Transverse colon (tissue), 4 donors: ENCODE measurements at regions not wholly inside any gene's neighbourhood (a gene's known extent, or its start where the extent isn't known, plus 50 kb on each side); places are given as distances from the start of the nearest gene placed in this dataset.

Source experiments
- DNase-seq: peaks from one replicate; pipeline ENCODE4 v3.0.0-alpha.2; 2019
- H3K27ac ChIP-seq, 4 donors: fragments of 200-600 bp; sonication (generic); 2 replicates each; pipeline ENCODE4 v1.5.1; 2016 to 2018; ENCODE audit warnings: inconsistent platforms in 4 of 4
- H3K27me3 ChIP-seq: fragments of 200-600 bp; sonication (generic); 2 replicates; pipeline ENCODE4 v1.5.1; 2017; ENCODE audit warnings: inconsistent platforms
- H3K36me3 ChIP-seq, 4 donors: fragments of 200-600 bp; sonication (generic); 2 replicates each; pipeline ENCODE4 v1.5.1; 2017 to 2019; ENCODE audit warnings: inconsistent platforms in 4 of 4
- H3K4me1 ChIP-seq, 4 donors: fragments of 200-600 bp; sonication (generic); 2 replicates each; pipeline ENCODE4 v1.5.1; 2017 to 2020; ENCODE audit warnings: inconsistent platforms in 4 of 4
- H3K4me3 ChIP-seq, 4 donors: fragments of 200-600 bp; sonication (generic); 1 replicate in 1 of 4; 2 replicates in 3 of 4; pipeline versions ENCODE4 v1.5.1 to v1.6.1; 2017 to 2019; ENCODE audit warnings: inconsistent platforms in 4 of 4
- H3K9me3 ChIP-seq, 2 donors: fragments of 200-600 bp; sonication (generic); 2 replicates each; pipeline ENCODE4 v1.5.1; 2017 to 2019; ENCODE audit warnings: inconsistent platforms in 2 of 2
- CTCF ChIP-seq, 5 experiments: fragments of 200-600 bp in 3 of 5; fragments of 450-650 bp in 2 of 5; sonication (generic) in 3 of 5; IDR thresholded peaks; 1 replicate in 2 of 5; 2 replicates in 3 of 5; pipeline ENCODE4 v1.5.1; 2016 to 2017; ENCODE audit warnings: antibody characterized with exemption in 5 of 5, inconsistent platforms in 3 of 5, mild to moderate bottlenecking in 2 of 5, moderate library complexity in 1 of 5
- EP300 ChIP-seq: sonication (generic); formaldehyde crosslinking; IDR thresholded peaks from one replicate; pipeline ENCODE4 v1.6.1; 2017; ENCODE audit warnings: antibody characterized with exemption, low read depth
- POLR2A ChIP-seq: fragments of 450-650 bp; IDR thresholded peaks from one replicate; pipeline ENCODE4 v1.6.1; 2016; ENCODE audit warnings: antibody characterized with exemption, mild to moderate bottlenecking, moderate library complexity
- POLR2AphosphoS5 ChIP-seq, 3 donors: sonication (generic); formaldehyde crosslinking; IDR thresholded peaks; one replicate each; pipeline ENCODE4 v1.6.1; 2016; ENCODE audit warnings: antibody characterized with exemption in 3 of 3
- WGBS, 2 donors: methylation state at CpG; one replicate each; pipeline ENCODE4 v1.1.5; 2018; ENCODE audit warnings: low coverage in 1 of 2; 5-methylcytosine and 5-hydroxymethylcytosine counted together
- in situ Hi-C, 4 donors: fragments of 200-750 bp; cut with MboI; loops; one replicate each; pipeline versions ENCODE4 v1.15.0 to v1.15.1; 2017; ENCODE audit warnings: low sequenced_read_pairs in 3 of 4, low pct_ligation_motif_present in 1 of 4, low pct_unique_long_range_greater_than_20kb in 1 of 4
- intact Hi-C: fragments of 100-400 bp; cut with DNase I; formaldehyde crosslinking; loops from one replicate; pipeline ENCODE4 v1.15.1; 2023; ENCODE audit warnings: low total_unique reads

- Histone ChIP-seq H3K4me3 (no peak overlapping the region), H3K36me3 (no peaks in the 10 kb centered on the region), H3K4me1 (no peaks in the 10 kb centered on the region), H3K27me3 (no peaks in the 10 kb centered on the region), H3K9me3 (no peaks in the 10 kb centered on the region), H3K27ac (no peak overlapping the region)
- no peak for DNase-seq
- 50 to 75% methylated on average over 1 of the region's 1 CpG for WGBS, 2 donors
- intact Hi-C loops: no loop called here
- in situ Hi-C loops: no loop called here
- no peak for TF ChIP-seq EP300
- no peak for TF ChIP-seq POLR2A
- no peak for TF ChIP-seq CTCF (IDR thresholded peaks at IDR 0.05)
- no peak for TF ChIP-seq POLR2AphosphoS5 (IDR thresholded peaks at IDR 0.05)
Observed at GRCh38 chr1:81209461-81209860, 591.3 kb upstream of the ADGRL2 start.

GRCh38 chr1:81208441-81208840, 592.3 kb upstream of the ADGRL2 start:
- WGBS, 2 donors: 84 to 97% methylated on average over 6 to 13 of the region's 13 CpGs
- no peak overlapping the region for H3K27ac ChIP-seq
- DNase-seq: no peak
- no peaks in the 10 kb centered on the region for H3K4me1 ChIP-seq
- H3K27me3 ChIP-seq: no peaks in the 10 kb centered on the region
- TF ChIP-seq CTCF (IDR thresholded peaks at IDR 0.05): no peak
- no peak for TF ChIP-seq POLR2A
- TF ChIP-seq POLR2AphosphoS5 (IDR thresholded peaks at IDR 0.05): no peak
- no peak for TF ChIP-seq EP300
- H3K36me3 ChIP-seq: no peaks in the 10 kb centered on the region
- in situ Hi-C loops (no loop called here), intact Hi-C loops (no loop called here)
- H3K4me3 ChIP-seq: no peak overlapping the region
- no peaks in the 10 kb centered on the region for H3K9me3 ChIP-seq

GRCh38 chr1:81205956-81206355, 594.8 kb upstream of the ADGRL2 start:
- in situ Hi-C loops (no loop called here), intact Hi-C loops (no loop called here)
- Histone ChIP-seq H3K36me3 (no peaks in the 10 kb centered on the region), H3K9me3 (no peaks in the 10 kb centered on the region), H3K4me3 (no peak overlapping the region), H3K4me1 (no peaks in the 10 kb centered on the region), H3K27ac (no peak overlapping the region), H3K27me3 (no peaks in the 10 kb centered on the region)
- no peak for DNase-seq
- 81 to 83% methylated on average over 6 of the region's 6 CpGs for WGBS, 2 donors
- TF ChIP-seq CTCF (IDR thresholded peaks at IDR 0.05) (no peak), POLR2AphosphoS5 (IDR thresholded peaks at IDR 0.05) (no peak), EP300 (no peak), POLR2A (no peak)

GRCh38 chr1:81201779-81202178, 599.0 kb upstream of the ADGRL2 start:
- H3K9me3 ChIP-seq: no peaks in the 10 kb centered on the region
- intact Hi-C loops: no loop called here
- H3K4me3 ChIP-seq: no peak overlapping the region
- no peak for DNase-seq
- in situ Hi-C loops: no loop called here
- no peaks in the 10 kb centered on the region for H3K36me3 ChIP-seq
- 91 to 95% methylated on average over 2 of the region's 2 CpGs for WGBS, 2 donors
- TF ChIP-seq EP300 (no peak), POLR2AphosphoS5 (IDR thresholded peaks at IDR 0.05) (no peak), POLR2A (no peak), CTCF (IDR thresholded peaks at IDR 0.05) (no peak)
- H3K4me1 ChIP-seq: no peaks in the 10 kb centered on the region
- H3K27me3 ChIP-seq: no peaks in the 10 kb centered on the region
- H3K27ac ChIP-seq: no peak overlapping the region
